ENCODE measurements at regions not wholly inside any gene's neighbourhood (a gene's known extent, or its start where the extent isn't known, plus 50 kb on each side); places are given as distances from the start of the nearest gene placed in this dataset.
"Not testable (repeated sequence)": the region's sequence is repeated elsewhere in the genome, so short reads cannot be mapped to it uniquely, and the experiment has no call there.

GRCh38 chrX:139324756-139325155, 205.8 kb upstream of the F9 start:
- Histone ChIP-seq H2BK5ac (ENCODE audit: insufficient read length, low read length) (no peak overlapping the region), H3K79me2 (ENCODE audit: insufficient read depth, low read length) (no peaks in the 10 kb centered on the region), H3K23me2 (ENCODE audit: insufficient read length, low read depth, low read length, poor library complexity, severe bottlenecking) (no peaks in the 10 kb centered on the region), H3K27ac (ENCODE audit: insufficient read length, low read depth, low read length) (no peak overlapping the region), H3K23ac (ENCODE audit: insufficient read length, low read depth, low read length) (no peak overlapping the region), H3K18ac (ENCODE audit: insufficient read length, low read depth, low read length) (no peak overlapping the region), H2AK5ac (ENCODE audit: insufficient read length, low read length) (no peak overlapping the region), H4K91ac (ENCODE audit: insufficient read length, low read depth, low read length) (no peak overlapping the region), H2BK120ac (ENCODE audit: low read depth, low read length, poor library complexity, severe bottlenecking) (no peak overlapping the region), H4K20me1 (ENCODE audit: control insufficient read depth, insufficient read depth, insufficient read length) (no peaks in the 10 kb centered on the region), H4K8ac (replicated peaks; ENCODE audit: insufficient read length, low read depth, low read length) (no peak overlapping the region), H2BK12ac (ENCODE audit: insufficient read length, low read depth, low read length) (no peak overlapping the region), H3K4me1 (ENCODE audit: insufficient read depth, low read length) (no peaks in the 10 kb centered on the region), H2AFZ (ENCODE audit: low read length) (no peak overlapping the region), H3K79me1 (ENCODE audit: insufficient read depth, low read depth, low read length, poor library complexity, severe bottlenecking) (no peaks in the 10 kb centered on the region), H3K4me2 (ENCODE audit: insufficient read depth, insufficient read length, low read length) (no peak overlapping the region), H3K14ac (ENCODE audit: insufficient read depth, low read length) (no peak overlapping the region), H4K5ac (ENCODE audit: insufficient read length, low read depth, low read length) (no peak overlapping the region), H3K9ac (ENCODE audit: extremely low read depth, insufficient read length, low read length) (no peak overlapping the region), H2BK15ac (ENCODE audit: low read depth, low read length) (no peak overlapping the region), H3K56ac (ENCODE audit: insufficient read length, low read depth, low read length) (no peak overlapping the region), H3T11ph (ENCODE audit: low read length) (no peak overlapping the region), H3K4ac (ENCODE audit: low read depth, low read length) (no peak overlapping the region), H3K27me3 (ENCODE audit: insufficient read depth, low read length) (no peaks in the 10 kb centered on the region), H2BK20ac (ENCODE audit: low read depth, low read length, poor library complexity, severe bottlenecking) (no peak overlapping the region), H3K9me3 (ENCODE audit: control insufficient read depth, low read depth, low read length) (no peaks in the 10 kb centered on the region)
- 0 out of 2 replicates have a peak, but pooled peaks cover 3% of the 10 kb centered on the region for H3K27me3 Mint-ChIP-seq (ENCODE audit: low read depth)
- WGBS (ENCODE audit: extremely low coverage, insufficient read length, low lambda C conversion rate), result no CpG with 5 or more reads among the region's 2 CpGs
- peaks cover 5 to 6% of the 10 kb centered on the region in 2 experiments; a peak in 3 of 5 replicates for H3K9me3 Mint-ChIP-seq
- no peak overlapping the region for H3K27ac Mint-ChIP-seq
- no peak for TF ChIP-seq CTCF (conservative IDR thresholded peaks at IDR 0.05)
- no peaks in the 10 kb centered on the region for H3K4me1 Mint-ChIP-seq
- no peak for DNase-seq
- no peak overlapping the region for H3K4me3 Mint-ChIP-seq
- H3K36me3 Mint-ChIP-seq (ENCODE audit: insufficient read depth in 1 of 3, low read depth in 3 of 3), result peaks cover 0 to 1% (median 0%) of the 10 kb centered on the region in 3 experiments; a peak in 2 of 7 replicates

GRCh38 chrX:139320661-139321354, 209.7 kb upstream of the F9 start:
- not testable (repeated sequence) for H3K27ac ChIP-seq (ENCODE audit: insufficient read length, low read depth, low read length); H3K36me3 Mint-ChIP-seq (ENCODE audit: insufficient read depth in 1 of 3, low read depth in 3 of 3); H2BK5ac ChIP-seq (ENCODE audit: insufficient read length, low read length); H3K4me1 ChIP-seq (ENCODE audit: insufficient read depth, low read length); H4K91ac ChIP-seq (ENCODE audit: insufficient read length, low read depth, low read length); H2AFZ ChIP-seq (ENCODE audit: low read length); H3K4me2 ChIP-seq (ENCODE audit: insufficient read depth, insufficient read length, low read length); H3K4me1 Mint-ChIP-seq; H3K9ac ChIP-seq (ENCODE audit: extremely low read depth, insufficient read length, low read length); H3K23ac ChIP-seq (ENCODE audit: insufficient read length, low read depth, low read length); H3T11ph ChIP-seq (ENCODE audit: low read length); H3K23me2 ChIP-seq (ENCODE audit: insufficient read length, low read depth, low read length, poor library complexity, severe bottlenecking); H4K20me1 ChIP-seq (ENCODE audit: control insufficient read depth, insufficient read depth, insufficient read length); H2AK5ac ChIP-seq (ENCODE audit: insufficient read length, low read length); H3K14ac ChIP-seq (ENCODE audit: insufficient read depth, low read length); H3K4ac ChIP-seq (ENCODE audit: low read depth, low read length); H2BK12ac ChIP-seq (ENCODE audit: insufficient read length, low read depth, low read length); H3K27me3 Mint-ChIP-seq (ENCODE audit: low read depth); H3K9me3 ChIP-seq (ENCODE audit: control insufficient read depth, low read depth, low read length); H3K4me3 Mint-ChIP-seq; H2BK20ac ChIP-seq (ENCODE audit: low read depth, low read length, poor library complexity, severe bottlenecking); DNase-seq; H3K27ac Mint-ChIP-seq; H3K56ac ChIP-seq (ENCODE audit: insufficient read length, low read depth, low read length); H4K5ac ChIP-seq (ENCODE audit: insufficient read length, low read depth, low read length); H2BK15ac ChIP-seq (ENCODE audit: low read depth, low read length); H4K8ac ChIP-seq (replicated peaks; ENCODE audit: insufficient read length, low read depth, low read length); H3K79me1 ChIP-seq (ENCODE audit: insufficient read depth, low read depth, low read length, poor library complexity, severe bottlenecking); H3K79me2 ChIP-seq (ENCODE audit: insufficient read depth, low read length); H3K18ac ChIP-seq (ENCODE audit: insufficient read length, low read depth, low read length); H2BK120ac ChIP-seq (ENCODE audit: low read depth, low read length, poor library complexity, severe bottlenecking); H3K27me3 ChIP-seq (ENCODE audit: insufficient read depth, low read length); H3K9me3 Mint-ChIP-seq
- WGBS (ENCODE audit: extremely low coverage, insufficient read length, low lambda C conversion rate), result no CpG with 5 or more reads among the region's 38 CpGs
